Esophagus squamous epithelium (tissue), 4 donors: ENCODE measurements at regions not wholly inside any gene's neighbourhood (a gene's known extent, or its start where the extent isn't known, plus 50 kb on each side); places are given as distances from the start of the nearest gene placed in this dataset.

ENCODE experiments used
- POLR2A ChIP-seq, 4 donors: fragments of 450-650 bp; IDR thresholded peaks; one replicate each; pipeline ENCODE4 v1.6.1; 2017; ENCODE audit warnings: antibody characterized with exemption in 4 of 4, mild to moderate bottlenecking in 4 of 4, moderate library complexity in 3 of 4
- TF ChIP-seq, protein P1 (sequence below), 6 experiments: fragments of 450-650 bp in 4 of 6; fragments of 200-600 bp in 2 of 6; sonication (generic) in 2 of 6; IDR thresholded peaks; one replicate each; pipeline ENCODE4 v1.5.1; 2016 to 2019; ENCODE audit warnings: antibody characterized with exemption in 6 of 6, mild to moderate bottlenecking in 4 of 6, moderate library complexity in 4 of 6

DNA sequence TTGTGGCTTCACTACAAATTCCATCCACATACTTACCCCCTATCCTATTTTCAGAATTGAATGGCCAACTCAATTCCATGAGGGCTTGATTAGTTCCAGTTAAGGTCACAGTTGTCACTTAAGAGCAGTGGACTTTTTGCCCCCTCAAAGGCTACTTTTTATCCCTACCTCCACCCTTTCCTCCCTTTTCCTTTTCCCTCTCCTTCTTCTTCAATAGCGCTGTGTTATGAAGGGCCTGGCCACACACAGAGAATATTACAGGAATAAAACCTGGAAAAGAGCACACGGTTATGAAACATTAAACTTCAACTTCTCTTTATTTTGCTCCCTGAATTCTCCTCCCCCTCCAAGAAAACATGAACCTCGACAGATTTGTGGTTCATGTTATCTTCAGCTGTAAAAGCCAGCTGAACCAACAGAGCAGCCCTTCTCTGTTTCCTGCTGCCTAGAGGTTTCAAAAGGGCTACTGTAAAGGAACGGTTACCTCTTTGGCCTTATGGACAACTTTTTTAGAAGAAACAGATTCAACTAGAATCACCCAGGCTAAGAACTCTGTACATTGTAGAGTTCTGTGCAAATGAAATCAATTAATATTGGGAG is 87.0 kb upstream of the RPL34 start:
- TF ChIP-seq, protein P1, sequence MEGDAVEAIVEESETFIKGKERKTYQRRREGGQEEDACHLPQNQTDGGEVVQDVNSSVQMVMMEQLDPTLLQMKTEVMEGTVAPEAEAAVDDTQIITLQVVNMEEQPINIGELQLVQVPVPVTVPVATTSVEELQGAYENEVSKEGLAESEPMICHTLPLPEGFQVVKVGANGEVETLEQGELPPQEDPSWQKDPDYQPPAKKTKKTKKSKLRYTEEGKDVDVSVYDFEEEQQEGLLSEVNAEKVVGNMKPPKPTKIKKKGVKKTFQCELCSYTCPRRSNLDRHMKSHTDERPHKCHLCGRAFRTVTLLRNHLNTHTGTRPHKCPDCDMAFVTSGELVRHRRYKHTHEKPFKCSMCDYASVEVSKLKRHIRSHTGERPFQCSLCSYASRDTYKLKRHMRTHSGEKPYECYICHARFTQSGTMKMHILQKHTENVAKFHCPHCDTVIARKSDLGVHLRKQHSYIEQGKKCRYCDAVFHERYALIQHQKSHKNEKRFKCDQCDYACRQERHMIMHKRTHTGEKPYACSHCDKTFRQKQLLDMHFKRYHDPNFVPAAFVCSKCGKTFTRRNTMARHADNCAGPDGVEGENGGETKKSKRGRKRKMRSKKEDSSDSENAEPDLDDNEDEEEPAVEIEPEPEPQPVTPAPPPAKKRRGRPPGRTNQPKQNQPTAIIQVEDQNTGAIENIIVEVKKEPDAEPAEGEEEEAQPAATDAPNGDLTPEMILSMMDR (IDR thresholded peaks at IDR 0.05), result no peak
- no peak for TF ChIP-seq POLR2A (IDR thresholded peaks at IDR 0.05)
